ENCODE measurements at regions not wholly inside any gene's neighbourhood (a gene's known extent, or its start where the extent isn't known, plus 50 kb on each side); places are given as distances from the start of the nearest gene placed in this dataset.

DNA sequence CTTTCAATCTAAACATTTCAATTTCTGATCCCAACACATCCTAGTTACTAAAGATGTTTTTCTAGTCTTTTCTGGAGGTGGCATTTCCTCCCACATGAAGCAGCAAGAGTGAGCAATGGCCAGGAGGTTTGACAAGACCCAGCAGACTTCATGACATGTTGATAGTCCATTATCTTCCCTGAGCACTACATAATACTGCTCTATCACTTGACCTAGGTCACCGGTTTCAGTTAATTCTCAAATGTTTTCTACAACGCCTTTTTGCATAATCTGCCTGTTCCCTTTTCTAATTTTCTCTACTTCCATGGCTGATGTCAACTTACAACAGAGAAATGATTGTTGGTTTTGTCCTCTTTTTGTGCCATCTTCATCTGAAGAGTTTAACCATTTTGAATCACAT lies 62.0 kb upstream of the GPRIN3 start:
- in situ Hi-C loops (cut with HindIII; ENCODE audit: low pct_ligation_motif_present, low sequenced_read_pairs): no loop called here
- TF ChIP-seq, protein P1, sequence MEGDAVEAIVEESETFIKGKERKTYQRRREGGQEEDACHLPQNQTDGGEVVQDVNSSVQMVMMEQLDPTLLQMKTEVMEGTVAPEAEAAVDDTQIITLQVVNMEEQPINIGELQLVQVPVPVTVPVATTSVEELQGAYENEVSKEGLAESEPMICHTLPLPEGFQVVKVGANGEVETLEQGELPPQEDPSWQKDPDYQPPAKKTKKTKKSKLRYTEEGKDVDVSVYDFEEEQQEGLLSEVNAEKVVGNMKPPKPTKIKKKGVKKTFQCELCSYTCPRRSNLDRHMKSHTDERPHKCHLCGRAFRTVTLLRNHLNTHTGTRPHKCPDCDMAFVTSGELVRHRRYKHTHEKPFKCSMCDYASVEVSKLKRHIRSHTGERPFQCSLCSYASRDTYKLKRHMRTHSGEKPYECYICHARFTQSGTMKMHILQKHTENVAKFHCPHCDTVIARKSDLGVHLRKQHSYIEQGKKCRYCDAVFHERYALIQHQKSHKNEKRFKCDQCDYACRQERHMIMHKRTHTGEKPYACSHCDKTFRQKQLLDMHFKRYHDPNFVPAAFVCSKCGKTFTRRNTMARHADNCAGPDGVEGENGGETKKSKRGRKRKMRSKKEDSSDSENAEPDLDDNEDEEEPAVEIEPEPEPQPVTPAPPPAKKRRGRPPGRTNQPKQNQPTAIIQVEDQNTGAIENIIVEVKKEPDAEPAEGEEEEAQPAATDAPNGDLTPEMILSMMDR (IDR thresholded peaks at IDR 0.05; ENCODE audit: low read depth, low read length, missing control alignments): no peak

DNA sequence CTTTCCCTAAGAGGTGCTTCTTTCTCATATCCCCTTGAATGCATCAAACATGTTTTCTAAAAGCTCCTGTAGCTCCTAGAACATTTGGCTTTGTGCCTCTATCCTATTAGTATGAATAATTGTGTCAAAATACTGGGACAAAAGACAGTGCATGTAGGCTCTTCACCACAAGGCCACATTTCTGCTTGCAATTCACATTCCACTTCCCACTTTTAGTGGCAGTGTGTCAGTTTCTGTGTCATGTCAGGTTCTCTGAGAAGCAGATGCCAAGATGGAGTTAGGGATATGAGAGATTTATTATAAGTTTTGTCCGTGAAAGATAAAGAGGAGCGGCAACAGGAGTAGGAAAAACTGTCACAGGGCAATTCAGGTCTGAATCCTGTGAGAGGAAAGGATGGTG lies 61.3 kb upstream of the GPRIN3 start:
- in situ Hi-C loops (cut with HindIII; ENCODE audit: low pct_ligation_motif_present, low sequenced_read_pairs): no loop called here
- DNase-seq: no peak
- TF ChIP-seq, protein P1 (IDR thresholded peaks at IDR 0.05; ENCODE audit: low read depth, low read length, missing control alignments): no peak
- Histone ChIP-seq H3K4me3 (ENCODE audit: low read depth, low read length) (no peak overlapping the region), H3K27me3 (replicated peaks) (no peaks in the 10 kb centered on the region), H3K36me3 (replicated peaks) (no peaks in the 10 kb centered on the region), H3K27ac (no peak overlapping the region)

More for the DNA sequence above, 62.0 kb upstream of the GPRIN3 start:
- H3K4me3 ChIP-seq (ENCODE audit: low read depth, low read length): no peak overlapping the region
- H3K36me3 ChIP-seq (replicated peaks): no peaks in the 10 kb centered on the region
- DNase-seq: no peak
- no peaks in the 10 kb centered on the region for H3K27me3 ChIP-seq (replicated peaks)
- H3K27ac ChIP-seq: no peak overlapping the region

DNA sequence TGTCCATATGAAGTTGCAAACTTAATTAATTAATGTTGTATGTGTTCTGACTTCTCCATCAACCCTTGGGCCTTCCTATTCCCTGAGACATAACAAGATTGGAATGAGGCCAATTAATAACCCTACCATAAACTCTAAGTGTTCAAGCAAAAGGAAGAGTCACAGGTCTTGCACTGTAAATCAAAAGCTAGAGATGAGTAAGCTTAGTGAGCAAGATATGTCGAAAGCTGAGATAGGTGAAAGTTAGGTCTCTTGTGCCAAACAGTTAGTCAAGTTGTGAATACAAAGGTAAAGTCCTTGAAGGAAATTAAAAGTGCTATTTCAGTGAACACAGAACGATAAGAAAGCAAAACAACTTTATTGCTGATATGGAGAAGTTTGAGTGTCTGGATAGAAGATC lies 58.2 kb upstream of the GPRIN3 start:
- Histone ChIP-seq H3K4me3 (ENCODE audit: low read depth, low read length) (no peak overlapping the region), H3K27me3 (replicated peaks) (no peaks in the 10 kb centered on the region), H3K36me3 (replicated peaks) (no peaks in the 10 kb centered on the region), H3K27ac (no peak overlapping the region)
- DNase-seq: no peak
- in situ Hi-C loops (cut with HindIII; ENCODE audit: low pct_ligation_motif_present, low sequenced_read_pairs): no loop called here
- TF ChIP-seq, protein P1 (IDR thresholded peaks at IDR 0.05; ENCODE audit: low read depth, low read length, missing control alignments): no peak

DNA sequence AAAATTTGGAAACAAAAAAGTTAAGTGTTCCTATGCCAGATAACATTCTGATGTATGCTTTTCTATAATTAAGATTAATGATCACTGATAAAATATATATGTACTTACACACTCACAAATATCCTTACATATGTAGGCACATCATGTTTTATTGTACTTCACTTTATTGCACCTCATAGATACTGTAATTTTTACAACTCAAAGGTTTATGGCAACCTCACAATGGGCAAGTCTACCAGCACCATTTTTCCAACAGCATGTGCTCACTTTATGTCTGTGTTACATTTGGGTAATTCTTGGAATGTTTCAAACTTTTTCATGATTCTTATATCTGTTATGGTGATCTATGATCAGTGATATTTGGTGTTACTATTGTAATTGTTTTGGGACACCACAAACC lies 57.8 kb upstream of the GPRIN3 start:
- no peak for DNase-seq
- Histone ChIP-seq H3K27ac (no peak overlapping the region), H3K27me3 (replicated peaks) (no peaks in the 10 kb centered on the region), H3K36me3 (replicated peaks) (no peaks in the 10 kb centered on the region), H3K4me3 (ENCODE audit: low read depth, low read length) (no peak overlapping the region)
- TF ChIP-seq, protein P1 (IDR thresholded peaks at IDR 0.05; ENCODE audit: low read depth, low read length, missing control alignments): no peak
- in situ Hi-C loops (cut with HindIII; ENCODE audit: low pct_ligation_motif_present, low sequenced_read_pairs): no loop called here

DNA sequence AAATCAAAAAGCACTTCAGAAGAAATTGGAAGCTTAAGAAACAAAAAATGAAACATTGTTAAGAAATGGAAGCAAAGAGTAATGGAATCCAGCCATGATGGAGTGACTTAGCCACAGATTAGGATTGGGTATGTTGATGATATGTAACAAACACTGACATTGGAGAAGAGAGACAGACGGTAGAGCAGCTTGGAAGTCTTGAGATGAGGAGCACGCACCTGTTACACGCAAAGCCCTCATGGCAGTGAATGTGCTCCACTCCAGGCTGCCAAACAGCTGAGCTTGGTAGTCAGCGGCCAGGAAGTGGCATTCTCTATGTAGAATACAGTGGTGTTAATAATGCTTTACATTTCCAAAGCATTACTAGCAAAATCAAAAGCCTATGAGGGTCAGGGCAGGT lies 56.9 kb upstream of the GPRIN3 start:
- no peak overlapping the region for H3K27ac ChIP-seq
- TF ChIP-seq, protein P1 (IDR thresholded peaks at IDR 0.05; ENCODE audit: low read depth, low read length, missing control alignments): no peak
- no peaks in the 10 kb centered on the region for H3K27me3 ChIP-seq (replicated peaks)
- in situ Hi-C loops (cut with HindIII; ENCODE audit: low pct_ligation_motif_present, low sequenced_read_pairs): no loop called here
- no peaks in the 10 kb centered on the region for H3K36me3 ChIP-seq (replicated peaks)
- no peak for DNase-seq
- H3K4me3 ChIP-seq (ENCODE audit: low read depth, low read length): no peak overlapping the region

DNA sequence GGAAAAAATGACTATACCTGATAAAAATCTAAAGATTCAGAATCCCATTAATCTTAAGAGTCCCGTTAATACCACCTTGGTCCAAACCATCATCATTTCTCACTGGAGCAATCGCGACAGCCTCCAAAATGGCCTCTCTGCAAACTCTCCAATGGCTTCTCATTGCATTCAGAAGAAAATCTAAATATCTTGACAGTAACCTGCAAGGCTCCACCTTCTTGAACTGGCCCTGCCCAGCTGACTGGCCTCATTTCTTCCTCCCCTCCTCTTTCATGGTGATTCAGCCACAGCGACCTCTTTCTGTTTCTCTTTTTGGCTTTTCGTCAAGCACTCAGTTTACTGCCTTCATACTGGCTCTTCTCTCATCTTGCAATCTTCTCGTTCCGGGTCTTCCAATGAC lies 56.2 kb upstream of the GPRIN3 start:
- TF ChIP-seq, protein P1 (IDR thresholded peaks at IDR 0.05; ENCODE audit: low read depth, low read length, missing control alignments): no peak
- Histone ChIP-seq H3K27me3 (replicated peaks) (no peaks in the 10 kb centered on the region), H3K36me3 (replicated peaks) (no peaks in the 10 kb centered on the region), H3K4me3 (ENCODE audit: low read depth, low read length) (no peak overlapping the region), H3K27ac (no peak overlapping the region)
- in situ Hi-C loops (cut with HindIII; ENCODE audit: low pct_ligation_motif_present, low sequenced_read_pairs): no loop called here
- no peak for DNase-seq

Data from brain microvascular endothelial cell (primary cell).